K562 (cell line): ENCODE measurements at regions not wholly inside any gene's neighbourhood (a gene's known extent, or its start where the extent isn't known, plus 50 kb on each side); places are given as distances from the start of the nearest gene placed in this dataset.

Experiments
- ATAC-seq: fragments of 200-7000 bp; cut with Tn5 transposase; 3 replicates; pipeline ENCODE4 v1.9.1; 2020; ENCODE audit warnings: moderate library complexity
- BruUV-seq: library from RNA; stranded (reverse); fragments of 400-500 nt; replicated peaks from 2 replicates; lab custom pipeline; 2021; lab: Mats Ljungman, UMichigan
- CTCF ChIA-PET: fragments of 300-600 bp; formaldehyde crosslinking; extraction: SDS; loops from one replicate; lab custom pipeline; 2021; ENCODE audit warnings: low intra/inter-chr PET ratio; lab: Yijun Ruan, JAX
- POLR2A ChIA-PET: fragments of 300-600, 350-650 bp; sonication (Branson Sonifier 250); formaldehyde crosslinking; extraction: SDS; loops from one replicate; lab custom pipeline; 2021; ENCODE audit warnings: antibody characterized with exemption, inconsistent platforms; lab: Yijun Ruan, JAX
- DNase-seq, 4 experiments: peaks; one replicate each; pipeline versions ENCODE4 v3.0.0 to v3.0.0-alpha.2; 2011 to 2018; ENCODE audit warnings: low spot score in 3 of 4, mixed read lengths in 3 of 4; ENCODE audit errors: extremely low read depth in 1 of 4
- FAIRE-seq: peaks from 2 replicates; lab custom pipeline; 2011; peaks lifted over from hg19 to GRCh38; lab: Jason Lieb, UNC
- H2AFZ ChIP-seq: 2 replicates; pipeline ENCODE4 v1.6.0; 2011; ENCODE audit warnings: low read depth, low read length, control low read depth, inconsistent platforms
- H3K27ac ChIP-seq: fragments of 200-600 bp; 3 replicates; pipeline ENCODE4 v1.8.0; 2011; ENCODE audit warnings: low read depth, mild to moderate bottlenecking, control low read depth, inconsistent platforms, low read length, moderate library complexity, mixed read lengths; ENCODE audit errors: extremely low read depth
- H3K27me3 ChIP-seq, 2 experiments: fragments of 300-600 bp in 1 of 2; 2 replicates in 1 of 2; 3 replicates in 1 of 2; pipeline versions ENCODE4 v1.6.0 to v1.8.0; 2011; ENCODE audit warnings: inconsistent platforms in 2 of 2, low read length in 2 of 2, mild to moderate bottlenecking in 1 of 2, mixed read lengths in 1 of 2, moderate library complexity in 1 of 2; ENCODE audit not compliant: control insufficient read depth in 2 of 2, insufficient read depth in 2 of 2
- H3K36me3 ChIP-seq: fragments of 300-600 bp; 3 replicates; pipeline ENCODE4 v1.8.0; 2011; ENCODE audit warnings: mild to moderate bottlenecking, low read length, inconsistent platforms; ENCODE audit not compliant: control insufficient read depth, insufficient read depth
- H3K4me1 ChIP-seq, 2 experiments: fragments of 200-600 bp in 1 of 2; replicated peaks in 1 of 2; 2 replicates in 1 of 2; 3 replicates in 1 of 2; pipeline versions ENCODE4 v1.5.1 to v1.8.0; 2011; ENCODE audit warnings: inconsistent platforms in 2 of 2, low read length in 2 of 2, mild to moderate bottlenecking in 1 of 2, mixed read lengths in 1 of 2, moderate library complexity in 1 of 2; ENCODE audit not compliant: control insufficient read depth in 2 of 2, insufficient read depth in 2 of 2
- H3K4me2 ChIP-seq: 2 replicates; pipeline ENCODE4 v1.6.1; 2011; ENCODE audit warnings: low read length, control low read depth, inconsistent platforms, mixed read lengths; ENCODE audit not compliant: insufficient read depth
- H3K4me3 ChIP-seq: fragments of 200-600 bp; sonication (generic), shearing (Covaris generic); 2 replicates; pipeline ENCODE4 v1.5.1; 2016; ENCODE audit warnings: control low read depth, inconsistent platforms
- H3K79me2 ChIP-seq: fragments of 200-600 bp; 3 replicates; pipeline ENCODE4 v1.8.0; 2011; ENCODE audit warnings: low read length, inconsistent platforms; ENCODE audit not compliant: control insufficient read depth, insufficient read depth
- H3K9ac ChIP-seq, 2 experiments: 2 replicates each; pipeline versions ENCODE4 v1.6.0 to v1.6.1; 2011; ENCODE audit warnings: low read depth in 2 of 2, low read length in 2 of 2, control low read depth in 1 of 2, inconsistent platforms in 1 of 2, mild to moderate bottlenecking in 1 of 2, mixed read lengths in 1 of 2; ENCODE audit not compliant: insufficient read depth in 1 of 2
- H3K9me1 ChIP-seq: one replicate; pipeline ENCODE4 v1.6.0; 2011; ENCODE audit warnings: inconsistent platforms, mild to moderate bottlenecking, low read length, moderate library complexity; ENCODE audit not compliant: control insufficient read depth, insufficient read depth
- H3K9me3 ChIP-seq: replicated peaks from 2 replicates; pipeline ENCODE4 v1.5.1; 2011; ENCODE audit warnings: low read depth, low read length, inconsistent platforms; ENCODE audit not compliant: control insufficient read depth, insufficient read depth
- H4K20me1 ChIP-seq: replicated peaks from 2 replicates; pipeline ENCODE4 v1.6.1; 2011; ENCODE audit warnings: low read length, inconsistent platforms, mixed read lengths; ENCODE audit not compliant: control insufficient read depth, insufficient read depth
- CXXC5 ChIP-seq: fragments of 250-450 bp; sonication (Bioruptor Pico); IDR thresholded peaks from 2 replicates; pipeline ENCODE4 v1.8.0; 2022; ENCODE audit warnings: inconsistent platforms, mild to moderate bottlenecking, moderate library complexity
- GATA2 ChIP-seq: sonication (generic); formaldehyde crosslinking; IDR thresholded peaks from 2 replicates; pipeline ENCODE4 v1.4.0; 2020; ENCODE audit warnings: mild to moderate bottlenecking, missing genetic modification reagents
- NCOA1 ChIP-seq: fragments of 450-650 bp; IDR thresholded peaks from 2 replicates; pipeline ENCODE4 v1.6.1; 2016; ENCODE audit warnings: low read depth
- SIN3A ChIP-seq, 2 experiments: fragments of 150-350 bp in 1 of 2; IDR thresholded peaks; 2 replicates each; pipeline ENCODE4 v1.6.1; 2011 to 2016; ENCODE audit warnings: borderline replicate concordance in 2 of 2, low read depth in 2 of 2, low read length in 2 of 2, mild to moderate bottlenecking in 2 of 2, moderate library complexity in 2 of 2; ENCODE audit not compliant: control insufficient read depth in 1 of 2
- ZNF121 ChIP-seq: sonication (generic); formaldehyde crosslinking; conservative IDR thresholded peaks from 2 replicates; pipeline ENCODE4 v1.8.0; 2022; ENCODE audit warnings: missing genetic modification reagents
- ZNF174 ChIP-seq: fragments of 250-450 bp; sonication (Bioruptor Pico); IDR thresholded peaks from 2 replicates; pipeline ENCODE4 v1.4.0; 2020; ENCODE audit warnings: mild to moderate bottlenecking
- ZNF583 ChIP-seq: fragments of 250-450 bp; sonication (Bioruptor Pico); IDR thresholded peaks from 2 replicates; pipeline ENCODE4 v1.4.0; 2020
- WGBS: fragments of 100-300 bp; shearing (Covaris generic); methylation state at CpG from one replicate; pipeline ENCODE4 v1.1.6; 2016; ENCODE audit warnings: low coverage, mixed read lengths; ENCODE audit not compliant: insufficient coverage; ENCODE audit errors: missing lambda C conversion rate; 5-methylcytosine and 5-hydroxymethylcytosine counted together
- in situ Hi-C: fragments of 300-500 bp; cut with MboI; formaldehyde crosslinking; loops from 4 replicates; pipeline ENCODE4 v1.15.0; 2018; ENCODE audit warnings: inconsistent platforms, mixed read lengths
- intact Hi-C: fragments of 100-400 bp; cut with micrococcal nuclease; formaldehyde crosslinking; loops from 2 replicates; pipeline ENCODE4 v1.14.2; 2022
- TF ChIP-seq, protein P1 (sequence below): fragments of 250-450 bp; sonication (Bioruptor Pico); IDR thresholded peaks from 2 replicates; pipeline ENCODE4 v1.8.0; 2022; ENCODE audit warnings: moderate library complexity, mild to moderate bottlenecking, inconsistent platforms

DNA sequence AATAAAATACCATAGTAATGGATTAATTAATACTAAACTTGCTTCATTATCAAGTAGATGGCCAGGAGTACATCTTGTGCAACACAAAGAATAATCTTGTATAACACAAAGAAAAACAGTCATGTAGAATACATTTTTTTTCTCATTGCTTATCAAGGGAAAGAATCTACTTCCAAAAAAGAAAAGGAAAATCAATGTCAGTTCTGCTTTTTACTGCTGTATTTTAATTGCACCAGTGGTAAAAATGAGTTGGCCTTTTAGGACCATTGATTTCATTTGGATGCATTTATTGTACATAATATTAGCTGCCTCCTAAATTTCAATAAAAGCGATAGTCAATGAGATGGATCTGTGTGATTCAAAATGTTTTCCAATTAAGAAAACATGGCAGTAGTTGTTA is 96.9 kb upstream of the BTBD3 start:
- in situ Hi-C loops (no loop called here), intact Hi-C loops (no loop called here)
- FAIRE-seq (no peak), ATAC-seq (no peak), DNase-seq (no peak)
- TF ChIP-seq ZNF121 = no peak
- TF ChIP-seq ZNF583 = no peak
- TF ChIP-seq GATA2 = no peak
- TF ChIP-seq ZNF174 = no peak
- TF ChIP-seq CXXC5 (CRISPR knock-in tag) = no peak
- TF ChIP-seq NCOA1 = no peak
- TF ChIP-seq, protein P1, sequence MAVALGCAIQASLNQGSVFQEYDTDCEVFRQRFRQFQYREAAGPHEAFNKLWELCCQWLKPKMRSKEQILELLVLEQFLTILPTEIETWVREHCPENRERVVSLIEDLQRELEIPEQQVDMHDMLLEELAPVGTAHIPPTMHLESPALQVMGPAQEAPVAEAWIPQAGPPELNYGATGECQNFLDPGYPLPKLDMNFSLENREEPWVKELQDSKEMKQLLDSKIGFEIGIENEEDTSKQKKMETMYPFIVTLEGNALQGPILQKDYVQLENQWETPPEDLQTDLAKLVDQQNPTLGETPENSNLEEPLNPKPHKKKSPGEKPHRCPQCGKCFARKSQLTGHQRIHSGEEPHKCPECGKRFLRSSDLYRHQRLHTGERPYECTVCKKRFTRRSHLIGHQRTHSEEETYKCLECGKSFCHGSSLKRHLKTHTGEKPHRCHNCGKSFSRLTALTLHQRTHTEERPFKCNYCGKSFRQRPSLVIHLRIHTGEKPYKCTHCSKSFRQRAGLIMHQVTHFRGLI (CRISPR knock-in tag) = no peak
- TF ChIP-seq SIN3A (IDR thresholded peaks at IDR 0.05; ENCODE audit: borderline replicate concordance in 2 of 2, control insufficient read depth in 1 of 2, low read depth in 2 of 2, low read length in 2 of 2) = no peak
- no TSS peak for BruUV-seq
- H3K9me3 ChIP-seq = no peaks in the 10 kb centered on the region
- no peaks in the 10 kb centered on the region for H3K4me1 ChIP-seq
- no peak overlapping the region for H2AFZ ChIP-seq
- H3K9me1 ChIP-seq = no peaks in the 10 kb centered on the region
- CTCF ChIA-PET = no interaction called here
- no peaks in the 10 kb centered on the region for H3K27me3 ChIP-seq
- H4K20me1 ChIP-seq = no peaks in the 10 kb centered on the region
- H3K4me2 ChIP-seq = no peak overlapping the region
- POLR2A ChIA-PET = no interaction called here
- H3K9ac ChIP-seq = no peak overlapping the region
- no peak overlapping the region for H3K27ac ChIP-seq
- no peak overlapping the region for H3K4me3 ChIP-seq
- no peaks in the 10 kb centered on the region for H3K79me2 ChIP-seq
- 0% methylated on average over 1 of the region's 1 CpG for WGBS
- no peaks in the 10 kb centered on the region for H3K36me3 ChIP-seq
